ENCODE measurements at regions not wholly inside any gene's neighbourhood (a gene's known extent, or its start where the extent isn't known, plus 50 kb on each side); places are given as distances from the start of the nearest gene placed in this dataset.

DNA sequence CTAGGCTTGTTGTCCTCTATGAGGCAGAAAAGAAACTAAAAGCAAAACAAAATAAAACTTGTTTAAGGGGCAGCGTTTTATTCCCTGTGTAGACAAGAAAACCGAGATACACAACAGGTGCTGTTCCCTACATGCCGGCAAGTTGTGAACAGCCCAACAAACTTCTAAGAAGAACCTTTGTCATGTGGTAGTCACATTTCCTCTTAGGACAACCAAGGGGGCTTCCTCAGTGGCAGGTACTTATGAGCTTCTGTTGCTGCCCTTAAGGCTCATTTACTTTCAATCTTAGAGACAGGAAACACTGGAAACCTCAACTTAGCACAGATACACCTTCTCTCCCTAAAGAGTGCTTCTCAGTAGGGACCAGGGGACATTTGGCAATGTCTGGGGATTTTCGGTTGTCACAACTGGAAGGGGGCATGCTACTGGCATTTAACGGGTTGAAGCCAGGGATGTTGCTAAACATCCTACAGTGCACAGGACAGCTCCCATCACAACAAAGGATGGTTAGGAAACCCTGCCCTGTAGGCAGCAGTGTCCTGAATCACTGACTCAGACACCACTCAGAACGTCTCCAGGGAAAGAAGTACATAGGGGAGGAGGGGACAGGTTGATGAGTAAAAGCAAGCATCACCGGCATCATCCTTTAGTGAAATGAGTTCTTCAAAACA lies 111.0 kb downstream of the ASB9 start:
- no peak for ATAC-seq
- TF ChIP-seq RARB (CRISPR knock-in tag; IDR thresholded peaks at IDR 0.05) (no peak), ZNF8 (CRISPR knock-in tag; IDR thresholded peaks at IDR 0.05) (no peak), ZNF70 (CRISPR knock-in tag; IDR thresholded peaks at IDR 0.05) (no peak), TCF4 (CRISPR knock-in tag; IDR thresholded peaks at IDR 0.05; ENCODE audit: borderline replicate concordance) (no peak), BACH2 (CRISPR knock-in tag; IDR thresholded peaks at IDR 0.05; ENCODE audit: borderline replicate concordance) (no peak), ZNF565 (CRISPR knock-in tag; conservative IDR thresholded peaks at IDR 0.05; ENCODE audit: low read depth) (no peak), ZC3H10 (CRISPR knock-in tag; IDR thresholded peaks at IDR 0.05) (no peak), ISL1 (CRISPR knock-in tag; IDR thresholded peaks at IDR 0.05) (no peak), TOX (CRISPR knock-in tag; IDR thresholded peaks at IDR 0.05; ENCODE audit: borderline replicate concordance) (no peak), PPARA (CRISPR knock-in tag; IDR thresholded peaks at IDR 0.05; ENCODE audit: borderline replicate concordance) (no peak), SNAI2 (CRISPR knock-in tag; IDR thresholded peaks at IDR 0.05) (no peak), ZFP3 (CRISPR knock-in tag; IDR thresholded peaks at IDR 0.05) (no peak), ZFP30 (CRISPR knock-in tag; IDR thresholded peaks at IDR 0.05) (no peak), GLIS3 (CRISPR knock-in tag; IDR thresholded peaks at IDR 0.05) (no peak), CSDC2 (CRISPR knock-in tag; IDR thresholded peaks at IDR 0.05) (no peak), ARNTL (CRISPR knock-in tag; IDR thresholded peaks at IDR 0.05; ENCODE audit: borderline replicate concordance, low read depth) (no peak)
- TF ChIP-seq, protein P1, sequence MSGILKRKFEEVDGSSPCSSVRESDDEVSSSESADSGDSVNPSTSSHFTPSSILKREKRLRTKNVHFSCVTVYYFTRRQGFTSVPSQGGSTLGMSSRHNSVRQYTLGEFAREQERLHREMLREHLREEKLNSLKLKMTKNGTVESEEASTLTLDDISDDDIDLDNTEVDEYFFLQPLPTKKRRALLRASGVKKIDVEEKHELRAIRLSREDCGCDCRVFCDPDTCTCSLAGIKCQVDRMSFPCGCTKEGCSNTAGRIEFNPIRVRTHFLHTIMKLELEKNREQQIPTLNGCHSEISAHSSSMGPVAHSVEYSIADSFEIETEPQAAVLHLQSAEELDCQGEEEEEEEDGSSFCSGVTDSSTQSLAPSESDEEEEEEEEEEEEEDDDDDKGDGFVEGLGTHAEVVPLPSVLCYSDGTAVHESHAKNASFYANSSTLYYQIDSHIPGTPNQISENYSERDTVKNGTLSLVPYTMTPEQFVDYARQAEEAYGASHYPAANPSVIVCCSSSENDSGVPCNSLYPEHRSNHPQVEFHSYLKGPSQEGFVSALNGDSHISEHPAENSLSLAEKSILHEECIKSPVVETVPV (CRISPR knock-in tag; IDR thresholded peaks at IDR 0.05), result no peak
- TF ChIP-seq, protein P2, sequence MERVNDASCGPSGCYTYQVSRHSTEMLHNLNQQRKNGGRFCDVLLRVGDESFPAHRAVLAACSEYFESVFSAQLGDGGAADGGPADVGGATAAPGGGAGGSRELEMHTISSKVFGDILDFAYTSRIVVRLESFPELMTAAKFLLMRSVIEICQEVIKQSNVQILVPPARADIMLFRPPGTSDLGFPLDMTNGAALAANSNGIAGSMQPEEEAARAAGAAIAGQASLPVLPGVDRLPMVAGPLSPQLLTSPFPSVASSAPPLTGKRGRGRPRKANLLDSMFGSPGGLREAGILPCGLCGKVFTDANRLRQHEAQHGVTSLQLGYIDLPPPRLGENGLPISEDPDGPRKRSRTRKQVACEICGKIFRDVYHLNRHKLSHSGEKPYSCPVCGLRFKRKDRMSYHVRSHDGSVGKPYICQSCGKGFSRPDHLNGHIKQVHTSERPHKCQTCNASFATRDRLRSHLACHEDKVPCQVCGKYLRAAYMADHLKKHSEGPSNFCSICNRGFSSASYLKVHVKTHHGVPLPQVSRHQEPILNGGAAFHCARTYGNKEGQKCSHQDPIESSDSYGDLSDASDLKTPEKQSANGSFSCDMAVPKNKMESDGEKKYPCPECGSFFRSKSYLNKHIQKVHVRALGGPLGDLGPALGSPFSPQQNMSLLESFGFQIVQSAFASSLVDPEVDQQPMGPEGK (CRISPR knock-in tag; IDR thresholded peaks at IDR 0.05; ENCODE audit: borderline replicate concordance), result no peak

DNA sequence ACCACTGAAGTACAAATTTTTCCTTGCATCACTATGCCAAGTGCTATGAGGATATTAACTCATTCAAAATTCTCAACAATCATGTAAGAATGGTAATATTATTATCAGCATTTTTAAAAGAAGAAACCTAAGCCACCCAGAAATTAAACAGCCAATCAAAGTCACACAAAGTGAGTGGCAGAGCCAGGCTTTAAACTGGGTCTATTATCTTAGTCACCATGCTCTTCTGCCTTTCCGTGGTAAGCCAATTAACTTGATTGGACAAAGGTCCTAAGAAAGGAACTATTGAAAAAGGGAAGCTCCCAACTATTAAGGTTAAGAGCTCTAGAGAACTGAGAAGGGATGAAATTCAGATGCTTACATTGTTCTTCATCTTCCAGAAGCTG lies 111.5 kb downstream of the ASB9 start:
- TF ChIP-seq, protein P3, sequence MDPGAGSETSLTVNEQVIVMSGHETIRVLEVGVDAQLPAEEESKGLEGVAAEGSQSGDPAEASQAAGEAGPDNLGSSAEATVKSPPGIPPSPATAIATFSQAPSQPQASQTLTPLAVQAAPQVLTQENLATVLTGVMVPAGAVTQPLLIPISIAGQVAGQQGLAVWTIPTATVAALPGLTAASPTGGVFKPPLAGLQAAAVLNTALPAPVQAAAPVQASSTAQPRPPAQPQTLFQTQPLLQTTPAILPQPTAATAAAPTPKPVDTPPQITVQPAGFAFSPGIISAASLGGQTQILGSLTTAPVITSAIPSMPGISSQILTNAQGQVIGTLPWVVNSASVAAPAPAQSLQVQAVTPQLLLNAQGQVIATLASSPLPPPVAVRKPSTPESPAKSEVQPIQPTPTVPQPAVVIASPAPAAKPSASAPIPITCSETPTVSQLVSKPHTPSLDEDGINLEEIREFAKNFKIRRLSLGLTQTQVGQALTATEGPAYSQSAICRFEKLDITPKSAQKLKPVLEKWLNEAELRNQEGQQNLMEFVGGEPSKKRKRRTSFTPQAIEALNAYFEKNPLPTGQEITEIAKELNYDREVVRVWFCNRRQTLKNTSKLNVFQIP (CRISPR knock-in tag; IDR thresholded peaks at IDR 0.05; ENCODE audit: borderline replicate concordance, low read depth), result no peak
- TF ChIP-seq ZFP30 (CRISPR knock-in tag; IDR thresholded peaks at IDR 0.05), result no peak
- no peak for ATAC-seq

DNA sequence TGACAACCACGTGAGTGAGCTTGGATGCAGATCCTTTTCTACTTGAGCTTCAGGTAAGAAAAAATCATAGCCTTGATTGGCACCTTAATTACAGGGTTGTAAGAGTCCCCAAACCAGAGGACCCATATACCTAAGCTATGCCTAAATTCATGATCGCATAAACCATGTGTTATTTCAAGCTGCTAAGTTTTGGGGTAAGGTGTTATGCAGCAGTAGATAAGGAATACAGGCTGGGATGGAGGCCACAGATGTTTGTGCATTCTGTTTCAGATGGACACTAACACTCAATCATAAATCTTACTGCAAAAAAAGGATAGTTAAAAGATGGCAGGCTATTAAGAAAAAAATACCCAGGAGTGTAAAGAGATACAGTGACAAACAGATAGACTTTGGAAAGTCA lies 112.3 kb downstream of the ASB9 start:
- TF ChIP-seq TOX (CRISPR knock-in tag; IDR thresholded peaks at IDR 0.05; ENCODE audit: borderline replicate concordance) (no peak), PPARA (CRISPR knock-in tag; IDR thresholded peaks at IDR 0.05; ENCODE audit: borderline replicate concordance) (no peak), SNAI2 (CRISPR knock-in tag; IDR thresholded peaks at IDR 0.05) (no peak), GLIS3 (CRISPR knock-in tag; IDR thresholded peaks at IDR 0.05) (no peak)
- no peak for ATAC-seq

DNA sequence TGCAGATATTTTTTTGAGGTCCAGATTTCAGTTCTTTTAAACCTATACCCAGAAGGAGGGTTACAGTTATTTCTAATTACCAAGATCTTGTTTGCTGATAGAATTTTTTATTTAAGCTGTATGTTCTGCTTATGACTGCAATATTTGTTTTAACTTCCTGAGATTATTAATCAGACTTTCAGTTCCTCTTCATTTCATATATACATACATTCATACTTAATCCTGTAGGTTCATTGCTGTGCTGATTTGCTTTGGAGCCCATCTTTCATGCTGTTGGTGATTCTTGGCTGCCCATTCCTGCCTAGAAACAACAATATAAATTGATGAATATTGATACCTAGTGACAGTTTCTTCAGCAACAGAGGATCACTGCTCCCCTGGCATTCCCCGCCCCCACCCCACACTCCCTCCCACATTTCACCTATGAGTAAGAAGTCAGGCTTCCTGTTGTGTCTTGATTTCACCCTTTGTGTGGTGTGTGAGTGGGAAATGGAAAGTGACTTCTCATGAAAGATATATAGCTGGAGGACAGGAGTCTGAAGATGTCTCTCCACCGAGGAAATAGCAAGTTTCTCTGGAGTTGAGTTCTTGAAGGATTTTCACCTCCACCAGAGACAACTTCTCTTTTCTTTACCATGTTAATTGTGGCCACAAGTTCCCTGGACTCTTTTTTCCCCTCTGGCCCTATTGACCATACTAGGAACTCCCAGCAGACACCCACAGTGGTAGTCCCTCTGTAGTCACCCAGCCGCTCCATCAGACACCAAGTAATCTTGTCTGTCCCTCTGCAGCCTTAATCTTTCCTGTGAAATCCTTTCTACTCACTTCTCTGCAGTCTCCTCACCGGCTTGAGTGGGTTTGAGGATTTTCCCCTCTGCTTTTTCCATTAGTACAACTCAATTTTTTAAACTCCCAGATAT lies 118.4 kb downstream of the ASB9 start:
- TF ChIP-seq, protein P3 (CRISPR knock-in tag; IDR thresholded peaks at IDR 0.05; ENCODE audit: borderline replicate concordance, low read depth), result no peak
- TF ChIP-seq ZNF8 (CRISPR knock-in tag; IDR thresholded peaks at IDR 0.05), result no peak
- no peak for ATAC-seq

Measured in SK-N-SH treated with all-trans-retinoic acid at 6 μM for 48 hours (cell line).